Gastroesophageal sphincter (tissue), 3 donors: ENCODE measurements at regions not wholly inside any gene's neighbourhood (a gene's known extent, or its start where the extent isn't known, plus 50 kb on each side); places are given as distances from the start of the nearest gene placed in this dataset.

Experiments used
- EP300 ChIP-seq: sonication (generic); formaldehyde crosslinking; IDR thresholded peaks from one replicate; pipeline ENCODE4 v1.6.1; 2017; ENCODE audit warnings: antibody characterized with exemption, mild to moderate bottlenecking
- POLR2A ChIP-seq, 2 donors: fragments of 450-650 bp; IDR thresholded peaks; one replicate each; pipeline ENCODE4 v1.6.1; 2017; ENCODE audit warnings: antibody characterized with exemption in 2 of 2, mild to moderate bottlenecking in 2 of 2, moderate library complexity in 1 of 2
- POLR2AphosphoS5 ChIP-seq: sonication (generic); formaldehyde crosslinking; IDR thresholded peaks from one replicate; pipeline ENCODE4 v1.6.1; 2017; ENCODE audit warnings: antibody characterized with exemption
- TF ChIP-seq, protein P1 (sequence below), 4 experiments: fragments of 200-600 bp in 2 of 4; fragments of 450-650 bp in 2 of 4; sonication (generic) in 1 of 4; IDR thresholded peaks; one replicate each; pipeline ENCODE4 v1.5.1; 2017 to 2019; ENCODE audit warnings: antibody characterized with exemption in 4 of 4, mild to moderate bottlenecking in 2 of 4, moderate library complexity in 2 of 4

DNA sequence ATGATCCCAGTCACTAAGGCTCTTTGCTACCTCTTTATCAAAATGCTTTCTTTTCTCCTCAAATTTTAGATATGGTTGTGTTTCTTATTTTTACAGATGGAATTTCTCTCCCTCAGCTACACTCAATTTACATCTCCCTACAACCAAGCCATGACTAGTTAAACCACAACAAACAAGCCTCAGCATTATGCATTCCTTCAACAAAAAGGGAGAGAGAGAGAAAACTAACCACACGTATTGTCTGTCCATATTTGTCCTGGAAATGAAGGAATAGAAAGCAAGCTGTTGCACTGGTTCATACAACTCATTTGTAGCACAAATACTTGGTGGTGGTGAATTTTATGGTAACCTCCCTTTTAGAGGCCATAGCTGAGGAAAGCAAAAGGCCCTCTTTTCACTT, 286.4 kb downstream of the AHR start:
- TF ChIP-seq, protein P1, sequence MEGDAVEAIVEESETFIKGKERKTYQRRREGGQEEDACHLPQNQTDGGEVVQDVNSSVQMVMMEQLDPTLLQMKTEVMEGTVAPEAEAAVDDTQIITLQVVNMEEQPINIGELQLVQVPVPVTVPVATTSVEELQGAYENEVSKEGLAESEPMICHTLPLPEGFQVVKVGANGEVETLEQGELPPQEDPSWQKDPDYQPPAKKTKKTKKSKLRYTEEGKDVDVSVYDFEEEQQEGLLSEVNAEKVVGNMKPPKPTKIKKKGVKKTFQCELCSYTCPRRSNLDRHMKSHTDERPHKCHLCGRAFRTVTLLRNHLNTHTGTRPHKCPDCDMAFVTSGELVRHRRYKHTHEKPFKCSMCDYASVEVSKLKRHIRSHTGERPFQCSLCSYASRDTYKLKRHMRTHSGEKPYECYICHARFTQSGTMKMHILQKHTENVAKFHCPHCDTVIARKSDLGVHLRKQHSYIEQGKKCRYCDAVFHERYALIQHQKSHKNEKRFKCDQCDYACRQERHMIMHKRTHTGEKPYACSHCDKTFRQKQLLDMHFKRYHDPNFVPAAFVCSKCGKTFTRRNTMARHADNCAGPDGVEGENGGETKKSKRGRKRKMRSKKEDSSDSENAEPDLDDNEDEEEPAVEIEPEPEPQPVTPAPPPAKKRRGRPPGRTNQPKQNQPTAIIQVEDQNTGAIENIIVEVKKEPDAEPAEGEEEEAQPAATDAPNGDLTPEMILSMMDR (IDR thresholded peaks at IDR 0.05), result no peak
- TF ChIP-seq POLR2A (IDR thresholded peaks at IDR 0.05) (no peak), POLR2AphosphoS5 (no peak), EP300 (no peak)
